AG09309 (cell line): ENCODE measurements at regions not wholly inside any gene's neighbourhood (a gene's known extent, or its start where the extent isn't known, plus 50 kb on each side); places are given as distances from the start of the nearest gene placed in this dataset.

Experiments used
- DNase-seq: peaks from one replicate; pipeline ENCODE4 v3.0.0-alpha.2; 2010; ENCODE audit warnings: low read depth
- H3K4me3 ChIP-seq: 2 replicates; pipeline ENCODE4 v1.5.1; 2011; ENCODE audit warnings: mild to moderate bottlenecking, low read depth, low read length, moderate library complexity; ENCODE audit not compliant: control insufficient read depth
- CTCF ChIP-seq: IDR thresholded peaks from 2 replicates; pipeline ENCODE4 v1.5.1; 2011; ENCODE audit warnings: mild to moderate bottlenecking, low read depth, low read length, inconsistent platforms; ENCODE audit not compliant: insufficient read depth, control insufficient read depth; ENCODE audit errors: missing control alignments

- H3K4me3 ChIP-seq, result no peak overlapping the region
- no peak for TF ChIP-seq CTCF
- DNase-seq, result no peak
Observed at GRCh38 chr10:105986912-105987635, 1177.4 kb downstream of the SORCS1 start.

- no peak overlapping the region for H3K4me3 ChIP-seq
- no peak for TF ChIP-seq CTCF
- DNase-seq, result no peak
Observed at GRCh38 chr10:105986486-105986885, 1178.0 kb downstream of the SORCS1 start.

- TF ChIP-seq CTCF, result no peak
- no peak for DNase-seq
- no peak overlapping the region for H3K4me3 ChIP-seq
Observed at GRCh38 chr10:105982735-105983134, 1181.8 kb downstream of the SORCS1 start.

GRCh38 chr10:105981679-105982078 lies 1182.8 kb downstream of the SORCS1 start:
- no peak for DNase-seq
- TF ChIP-seq CTCF, result no peak
- H3K4me3 ChIP-seq, result no peak overlapping the region

GRCh38 chr10:105974803-105975456 lies 1189.6 kb downstream of the SORCS1 start:
- DNase-seq, result no peak
- H3K4me3 ChIP-seq, result no peak overlapping the region

GRCh38 chr10:105973902-105974301 lies 1190.6 kb downstream of the SORCS1 start:
- no peak overlapping the region for H3K4me3 ChIP-seq
- no peak for DNase-seq
- TF ChIP-seq CTCF, result no peak

More at GRCh38 chr10:105974803-105975456, 1189.6 kb downstream of the SORCS1 start:
- peak; percentile 15 for TF ChIP-seq CTCF
